ENCODE measurements at regions not wholly inside any gene's neighbourhood (a gene's known extent, or its start where the extent isn't known, plus 50 kb on each side); places are given as distances from the start of the nearest gene placed in this dataset.
"Not testable (repeated sequence)": the region's sequence is repeated elsewhere in the genome, so short reads cannot be mapped to it uniquely, and the experiment has no call there.

- no peak for DNase-seq
Measured at GRCh38 chr1:198408716-198409115, 131.8 kb downstream of the ATP6V1G3 start.

- not testable (repeated sequence) for DNase-seq
Measured at GRCh38 chr1:198404632-198405031, 135.8 kb downstream of the ATP6V1G3 start.

GRCh38 chr1:198400063-198400462 is 140.4 kb downstream of the ATP6V1G3 start:
- no peak for DNase-seq

- DNase-seq, result no peak
Measured at GRCh38 chr1:198399452-198399851, 141.0 kb downstream of the ATP6V1G3 start.

GRCh38 chr1:198397208-198397808 is 143.2 kb downstream of the ATP6V1G3 start:
- DNase-seq, result no peak

- no peak for DNase-seq
Measured at GRCh38 chr1:198391393-198392020, 149.0 kb downstream of the ATP6V1G3 start.

GRCh38 chr1:198387587-198387986 is 152.9 kb downstream of the ATP6V1G3 start:
- no peak for DNase-seq

GRCh38 chr1:198380275-198380674 is 160.2 kb downstream of the ATP6V1G3 start:
- DNase-seq, result no peak

GRCh38 chr1:198377702-198378101 is 162.8 kb downstream of the ATP6V1G3 start:
- DNase-seq, result no peak

GRCh38 chr1:198374288-198374687 is 166.2 kb downstream of the ATP6V1G3 start:
- DNase-seq, result no peak

- no peak for DNase-seq
Measured at GRCh38 chr1:198373376-198373775, 167.1 kb downstream of the ATP6V1G3 start.

All from NCI-H2081 treated with DMSO at 0.1 percent for 48 hours (cell line).